Esophagus (tissue), 2 donors: ENCODE measurements at regions not wholly inside any gene's neighbourhood (a gene's known extent, or its start where the extent isn't known, plus 50 kb on each side); places are given as distances from the start of the nearest gene placed in this dataset.

ENCODE experiments used
- H3K27ac ChIP-seq, 2 donors: one replicate each; pipeline ENCODE4 v1.5.1; 2013; ENCODE audit warnings: low read depth in 2 of 2, mild to moderate bottlenecking in 2 of 2, inconsistent platforms in 1 of 2, low read length in 1 of 2, moderate library complexity in 1 of 2
- H3K27me3 ChIP-seq, 2 donors: one replicate each; pipeline ENCODE4 v1.6.1; 2013; ENCODE audit warnings: low read length in 2 of 2, control low read depth in 1 of 2, mild to moderate bottlenecking in 1 of 2; ENCODE audit not compliant: insufficient read depth in 2 of 2, control insufficient read depth in 1 of 2
- H3K36me3 ChIP-seq, 2 donors: one replicate each; pipeline ENCODE4 v1.6.1; 2013; ENCODE audit warnings: low read length in 1 of 2; ENCODE audit not compliant: control insufficient read depth in 2 of 2, insufficient read depth in 2 of 2
- H3K4me1 ChIP-seq, 2 donors: one replicate each; pipeline ENCODE4 v1.6.1; 2013; ENCODE audit warnings: low read length in 1 of 2; ENCODE audit not compliant: control insufficient read depth in 2 of 2, insufficient read depth in 2 of 2
- H3K4me3 ChIP-seq, 2 donors: one replicate each; pipeline ENCODE4 v1.5.1; 2013; ENCODE audit warnings: low read length in 2 of 2, mild to moderate bottlenecking in 2 of 2, low read depth in 1 of 2, moderate library complexity in 1 of 2
- H3K9me3 ChIP-seq, 2 donors: one replicate each; pipeline ENCODE4 v1.6.1; 2013; ENCODE audit warnings: mild to moderate bottlenecking in 2 of 2, low read depth in 1 of 2, low read length in 1 of 2, moderate library complexity in 1 of 2; ENCODE audit not compliant: control insufficient read depth in 2 of 2, insufficient read depth in 1 of 2
- WGBS, 2 donors: extraction: QIAGEN DNeasy Blood & Tissue Kit; methylation state at CpG; one replicate each; pipeline ENCODE4 v1.1.7; 2013; 5-methylcytosine and 5-hydroxymethylcytosine counted together
- donor health status: healthy with polysubstance abuse.
- donor health status: Bipolar disorder and iron deficiency.

DNA sequence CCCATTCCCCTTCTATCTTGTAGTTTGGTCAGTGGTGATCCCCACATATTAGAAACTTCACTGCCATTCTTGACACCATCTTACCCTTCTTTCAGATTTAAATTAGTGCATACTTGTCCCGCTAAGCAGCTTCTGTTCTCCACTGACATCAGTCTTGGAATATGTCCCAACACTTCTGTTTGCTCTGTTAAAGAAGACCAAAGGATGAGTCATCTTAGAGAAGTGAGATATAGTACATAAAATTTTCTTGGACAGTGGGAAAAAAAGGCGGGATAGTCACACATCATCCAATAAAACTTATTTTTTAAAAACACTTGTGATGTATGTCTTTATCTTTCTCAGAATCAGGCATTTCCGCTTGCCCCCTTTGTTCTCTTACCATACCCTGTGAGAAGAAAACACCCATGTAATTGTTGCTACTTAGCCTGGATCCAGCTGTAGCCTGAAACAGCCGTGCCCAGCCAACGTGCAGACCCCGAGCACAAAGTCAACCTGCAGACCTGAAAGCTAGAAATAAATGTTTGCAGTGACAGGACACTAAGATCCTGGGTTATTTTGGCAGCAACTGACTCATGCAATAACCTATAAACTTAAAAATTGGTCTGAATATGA is 100.1 kb upstream of the PDE3A start:
- H3K27ac ChIP-seq: no peak overlapping the region
- WGBS, 2 donors: 84 to 86% methylated on average over 6 of the region's 6 CpGs
- H3K9me3 ChIP-seq: no peaks in the 10 kb centered on the region
- no peaks in the 10 kb centered on the region for H3K27me3 ChIP-seq
- H3K36me3 ChIP-seq: no peaks in the 10 kb centered on the region
- no peaks in the 10 kb centered on the region for H3K4me1 ChIP-seq
- H3K4me3 ChIP-seq: no peak overlapping the region

DNA sequence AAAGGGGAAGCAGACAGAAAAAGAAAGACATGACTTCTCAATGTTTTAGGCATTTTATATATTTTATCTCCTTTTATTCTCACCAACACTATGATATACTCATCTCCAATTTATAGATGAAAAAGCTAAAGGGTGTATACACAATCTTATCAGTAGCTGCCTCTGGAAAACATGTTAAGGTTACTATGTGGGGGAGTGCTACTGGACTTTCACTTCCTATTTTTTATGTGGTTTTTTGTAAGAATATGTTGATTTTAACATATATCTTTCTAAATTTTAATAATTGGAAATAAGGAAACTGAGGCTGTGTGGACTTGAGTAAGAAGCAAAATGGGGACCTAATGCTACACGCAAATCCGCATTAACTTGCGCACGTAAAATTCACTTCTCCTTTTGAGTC is 99.6 kb upstream of the PDE3A start:
- no peaks in the 10 kb centered on the region for H3K36me3 ChIP-seq
- H3K27me3 ChIP-seq: no peaks in the 10 kb centered on the region
- WGBS, 2 donors: 98% methylated on average over 4 of the region's 4 CpGs
- H3K27ac ChIP-seq: no peak overlapping the region
- H3K4me1 ChIP-seq: no peaks in the 10 kb centered on the region
- H3K9me3 ChIP-seq: no peaks in the 10 kb centered on the region
- H3K4me3 ChIP-seq: no peak overlapping the region

DNA sequence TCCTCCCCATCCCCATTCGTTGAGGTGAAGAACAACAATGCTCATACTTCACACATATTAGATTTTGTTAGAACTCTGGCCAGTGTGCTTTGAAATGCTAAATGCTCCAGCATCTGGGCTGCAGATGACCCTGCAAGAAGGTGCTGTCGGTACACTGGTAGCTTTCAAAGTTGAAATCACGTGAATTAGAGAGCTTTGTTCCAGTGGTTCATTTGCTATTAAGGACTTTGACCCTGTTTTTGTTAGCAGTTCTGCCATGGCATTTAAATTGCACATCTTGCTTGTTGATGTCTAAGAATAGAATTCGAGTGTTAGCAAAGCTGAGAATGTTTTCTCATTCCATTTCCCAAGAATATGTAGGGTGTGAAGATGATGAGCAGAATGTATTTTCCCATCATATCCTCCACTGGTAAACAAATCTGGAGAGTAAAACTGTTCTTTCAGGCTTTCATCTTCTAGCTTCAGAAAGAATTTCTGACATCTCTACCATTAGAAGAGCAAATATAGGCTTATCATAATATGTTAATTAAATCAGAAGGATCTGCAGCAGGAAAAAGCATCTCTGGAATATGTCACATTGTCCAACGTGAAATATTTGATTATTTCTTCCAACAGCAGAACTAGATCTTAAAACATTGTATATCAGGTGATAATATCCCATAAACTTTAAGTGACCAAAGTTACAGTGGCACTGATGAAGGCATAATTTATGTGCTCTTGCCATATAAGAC is 98.8 kb upstream of the PDE3A start:
- Histone ChIP-seq H3K27ac (no peak overlapping the region), H3K9me3 (no peaks in the 10 kb centered on the region), H3K4me3 (no peak overlapping the region), H3K27me3 (no peaks in the 10 kb centered on the region), H3K4me1 (no peaks in the 10 kb centered on the region), H3K36me3 (no peaks in the 10 kb centered on the region)
- 51 to 64% methylated on average over 5 of the region's 5 CpGs for WGBS, 2 donors

DNA sequence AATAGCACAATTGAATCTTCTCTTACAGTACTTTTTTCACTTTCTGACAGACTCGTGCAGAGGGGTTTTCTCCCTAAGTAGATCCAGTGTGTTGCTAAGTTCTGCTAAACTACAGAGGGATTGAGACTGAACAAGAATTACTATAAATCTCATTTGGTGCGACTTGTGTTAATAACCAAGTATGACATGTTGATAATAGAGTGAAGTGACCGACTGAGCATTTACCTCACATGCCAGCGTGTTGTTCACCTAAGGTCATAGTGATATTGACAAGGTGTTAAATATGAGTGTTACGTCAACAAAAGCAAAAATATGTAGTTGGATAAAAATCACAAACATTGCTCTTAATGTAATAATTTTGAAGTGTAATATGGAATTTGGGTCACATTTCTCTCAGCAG is 97.8 kb upstream of the PDE3A start:
- Histone ChIP-seq H3K27ac (no peak overlapping the region), H3K4me1 (no peaks in the 10 kb centered on the region), H3K4me3 (no peak overlapping the region), H3K27me3 (no peaks in the 10 kb centered on the region), H3K36me3 (no peaks in the 10 kb centered on the region), H3K9me3 (no peaks in the 10 kb centered on the region)
- 73 to 77% methylated on average over 5 of the region's 5 CpGs for WGBS, 2 donors

DNA sequence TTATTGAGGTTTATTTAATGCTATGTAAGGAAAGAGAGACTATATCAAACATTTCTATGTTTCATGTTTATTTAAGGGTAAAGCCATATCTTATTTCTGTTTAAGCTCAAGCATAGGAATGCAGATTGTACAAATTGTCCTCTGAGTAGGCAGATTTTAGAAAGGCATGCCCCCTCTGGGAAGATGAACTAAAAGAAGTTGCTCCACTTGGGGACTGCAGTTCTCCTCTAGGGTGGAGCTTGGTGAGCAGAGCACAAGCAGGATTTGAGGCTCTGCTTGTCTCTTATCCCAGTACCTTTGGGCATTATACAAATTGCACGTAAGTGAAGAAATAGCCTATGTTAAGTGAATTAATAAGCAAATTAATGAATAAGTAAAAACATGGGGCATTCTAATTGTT is 96.2 kb upstream of the PDE3A start:
- Histone ChIP-seq H3K4me1 (no peaks in the 10 kb centered on the region), H3K9me3 (no peaks in the 10 kb centered on the region), H3K36me3 (no peaks in the 10 kb centered on the region), H3K27me3 (no peaks in the 10 kb centered on the region), H3K4me3 (no peak overlapping the region), H3K27ac (no peak overlapping the region)
- WGBS, 2 donors: 79 to 93% methylated on average over 1 of the region's 1 CpG

DNA sequence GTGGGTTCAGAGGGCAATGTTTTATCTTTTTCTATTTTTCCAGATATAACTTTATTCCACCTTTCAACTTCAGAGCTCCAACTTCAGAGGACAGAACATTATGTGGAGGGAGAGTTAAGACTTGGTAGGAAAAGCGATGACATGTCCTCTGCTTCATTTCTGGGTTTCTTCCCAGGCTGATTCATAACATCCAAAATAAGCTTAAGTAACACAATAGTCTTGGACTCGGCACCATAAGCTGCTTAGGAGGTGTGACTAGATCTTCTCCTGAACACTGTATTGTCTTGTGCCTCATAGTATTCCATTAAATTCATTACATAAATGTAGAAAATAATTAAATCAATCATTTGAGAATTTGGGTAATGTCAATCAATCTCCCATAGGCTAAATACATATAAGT is 95.5 kb upstream of the PDE3A start:
- 27 to 66% methylated on average over 2 of the region's 2 CpGs for WGBS, 2 donors
- Histone ChIP-seq H3K4me3 (no peak overlapping the region), H3K27ac (no peak overlapping the region), H3K9me3 (no peaks in the 10 kb centered on the region), H3K36me3 (no peaks in the 10 kb centered on the region), H3K4me1 (no peaks in the 10 kb centered on the region), H3K27me3 (no peaks in the 10 kb centered on the region)

DNA sequence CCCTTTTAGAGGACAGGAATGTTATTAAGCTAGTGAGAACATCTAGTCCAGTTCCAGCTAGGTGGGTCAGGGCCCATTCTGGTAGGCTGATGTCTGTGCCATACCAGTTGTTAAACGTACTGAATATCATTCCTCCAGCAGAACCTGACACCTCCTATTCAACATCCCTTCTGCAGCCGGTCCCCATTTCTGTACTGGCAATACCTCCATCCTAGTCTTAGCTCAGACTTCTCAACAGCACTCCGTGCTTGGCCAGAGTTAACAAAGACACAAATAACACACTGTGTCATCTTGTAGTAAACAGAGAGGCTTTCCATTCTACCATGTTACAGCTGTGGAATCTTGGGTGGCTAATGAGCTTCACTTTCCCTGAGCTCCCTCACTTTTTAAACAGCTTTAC is 94.3 kb upstream of the PDE3A start:
- H3K9me3 ChIP-seq: no peaks in the 10 kb centered on the region
- 68 to 71% methylated on average over 3 of the region's 3 CpGs for WGBS, 2 donors
- H3K27me3 ChIP-seq: no peaks in the 10 kb centered on the region
- H3K36me3 ChIP-seq: no peaks in the 10 kb centered on the region
- H3K27ac ChIP-seq: no peak overlapping the region
- no peaks in the 10 kb centered on the region for H3K4me1 ChIP-seq
- H3K4me3 ChIP-seq: no peak overlapping the region

DNA sequence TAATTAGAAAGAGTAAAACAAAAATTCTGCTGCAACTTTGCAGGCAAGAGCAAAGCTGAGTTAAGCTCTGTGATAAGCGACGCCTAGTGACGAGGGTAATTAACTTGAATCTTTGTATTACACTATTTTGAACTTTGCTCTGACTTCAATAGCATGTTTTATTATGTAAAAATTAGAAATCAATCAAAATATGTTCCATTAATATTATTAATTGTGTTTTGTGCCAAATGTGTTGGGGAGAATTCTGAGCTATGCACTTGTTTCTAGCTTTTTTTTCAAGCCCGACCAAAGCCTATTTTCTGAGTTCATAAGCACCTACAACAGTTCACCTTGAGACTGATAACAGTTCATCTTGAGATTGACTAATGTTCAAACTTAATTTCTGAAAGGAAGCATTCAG is 90.1 kb upstream of the PDE3A start:
- Histone ChIP-seq H3K36me3 (no peaks in the 10 kb centered on the region), H3K4me1 (no peaks in the 10 kb centered on the region)
- WGBS, 2 donors: 75 to 93% methylated on average over 4 of the region's 4 CpGs

DNA sequence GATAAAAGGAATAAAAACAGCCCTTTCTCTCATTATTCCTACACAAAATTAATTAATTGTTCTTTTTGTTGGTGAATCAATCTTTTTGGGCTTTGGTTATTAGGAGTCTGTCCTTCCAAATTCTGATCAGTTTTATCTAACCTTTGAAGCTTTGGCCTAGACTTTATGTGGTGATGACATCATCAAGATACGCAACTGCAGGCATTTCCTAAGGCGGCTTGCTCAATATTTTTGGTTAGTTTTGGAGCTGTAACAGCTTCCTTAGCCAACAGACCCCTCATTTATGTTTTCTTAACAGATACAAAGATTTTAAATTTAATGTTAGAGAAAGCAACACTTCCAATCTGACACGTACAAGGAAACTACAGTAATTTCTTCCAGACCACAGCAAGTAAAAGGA is 87.8 kb upstream of the PDE3A start:
- Histone ChIP-seq H3K27me3 (no peaks in the 10 kb centered on the region), H3K36me3 (no peaks in the 10 kb centered on the region), H3K27ac (no peak overlapping the region), H3K9me3 (no peaks in the 10 kb centered on the region), H3K4me3 (no peak overlapping the region), H3K4me1 (no peaks in the 10 kb centered on the region)
- WGBS, 2 donors: 87 to 89% methylated on average over 3 of the region's 3 CpGs

More for the DNA sequence above, 90.1 kb upstream of the PDE3A start:
- Histone ChIP-seq H3K27me3 (no peaks in the 10 kb centered on the region), H3K4me3 (no peak overlapping the region), H3K27ac (no peak overlapping the region), H3K9me3 (no peaks in the 10 kb centered on the region)

DNA sequence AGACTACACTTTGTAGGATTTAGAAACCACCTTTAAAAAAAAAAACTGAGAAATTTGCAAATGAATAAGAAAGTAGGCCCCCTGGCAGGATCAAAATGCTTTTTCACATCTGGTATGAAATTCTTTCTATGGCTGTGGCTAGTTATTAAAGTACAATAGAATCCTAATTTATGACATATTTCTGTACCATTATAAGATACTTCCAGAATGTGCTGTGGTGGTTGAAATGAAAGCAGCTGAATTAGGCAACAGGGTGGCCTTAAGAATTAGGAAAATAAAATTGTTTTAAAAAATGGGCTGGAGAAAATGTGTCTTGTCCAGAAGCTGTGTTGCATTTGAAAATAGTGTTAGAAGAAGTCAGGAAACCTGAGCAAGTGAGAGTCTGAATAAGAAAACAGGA is 85.9 kb upstream of the PDE3A start:
- Histone ChIP-seq H3K4me3 (no peak overlapping the region), H3K4me1 (no peaks in the 10 kb centered on the region), H3K36me3 (no peaks in the 10 kb centered on the region), H3K27ac (no peak overlapping the region), H3K27me3 (no peaks in the 10 kb centered on the region), H3K9me3 (no peaks in the 10 kb centered on the region)
